Karpas-422 (cell line): ENCODE measurements at regions not wholly inside any gene's neighbourhood (a gene's known extent, or its start where the extent isn't known, plus 50 kb on each side); places are given as distances from the start of the nearest gene placed in this dataset.

Source experiments
- DNase-seq: peaks from one replicate; pipeline ENCODE4 v3.0.0-alpha.2; 2015
- H2AFZ ChIP-seq: fragments of 200-600 bp; sonication (generic); 2 replicates; pipeline ENCODE4 v1.6.1; 2014; ENCODE audit warnings: antibody characterized with exemption, low read length, mixed read lengths
- H3K27ac ChIP-seq: fragments of 200-600 bp; sonication (generic); 2 replicates; pipeline ENCODE4 v1.5.1; 2014; ENCODE audit warnings: mild to moderate bottlenecking, low read length, moderate library complexity
- H3K27me3 ChIP-seq: fragments of 200-600 bp; sonication (generic); 2 replicates; pipeline ENCODE4 v1.6.1; 2014; ENCODE audit warnings: low read length, mixed read lengths
- H3K36me3 ChIP-seq: fragments of 200-600 bp; sonication (generic); 2 replicates; pipeline ENCODE4 v1.6.1; 2014; ENCODE audit warnings: low read length, mixed read lengths; ENCODE audit not compliant: insufficient read depth
- H3K4me1 ChIP-seq: fragments of 200-600 bp; sonication (generic); 2 replicates; pipeline ENCODE4 v1.6.1; 2014; ENCODE audit warnings: mild to moderate bottlenecking, low read length, mixed read lengths
- H3K4me2 ChIP-seq: fragments of 200-600 bp; sonication (generic); 2 replicates; pipeline ENCODE4 v1.6.1; 2014; ENCODE audit warnings: low read length, low read depth, mild to moderate bottlenecking; ENCODE audit not compliant: poor library complexity, severe bottlenecking
- H3K4me3 ChIP-seq: fragments of 200-600 bp; sonication (generic); 2 replicates; pipeline ENCODE4 v1.5.1; 2014; ENCODE audit warnings: mild to moderate bottlenecking, antibody characterized with exemption, low read length, mixed read lengths
- H3K79me2 ChIP-seq: fragments of 200-600 bp; sonication (generic); 2 replicates; pipeline ENCODE4 v1.6.1; 2014; ENCODE audit warnings: mild to moderate bottlenecking, low read length, mixed read lengths
- H3K9ac ChIP-seq: fragments of 200-600 bp; sonication (generic); 2 replicates; pipeline ENCODE4 v1.6.0; 2014; ENCODE audit warnings: low read length
- H3K9me2 ChIP-seq: fragments of 200-600 bp; sonication (generic), shearing (Covaris generic); replicated peaks from 2 replicates; pipeline ENCODE4 v1.6.0; 2014; ENCODE audit warnings: mild to moderate bottlenecking, low read length, moderate library complexity; ENCODE audit not compliant: insufficient read depth
- H3K9me3 ChIP-seq: fragments of 300-700, 200-600 bp; sonication (generic); 2 replicates; pipeline ENCODE4 v1.6.1; 2014; ENCODE audit warnings: low read length, mixed read lengths
- H4K20me1 ChIP-seq: fragments of 200-600 bp; sonication (generic); 2 replicates; pipeline ENCODE4 v1.6.1; 2014; ENCODE audit warnings: mild to moderate bottlenecking, antibody characterized with exemption, low read length, low read depth; ENCODE audit not compliant: insufficient read depth

GRCh38 chr12:30138483-30138882 is 354.7 kb upstream of the TMTC1 start:
- no peaks in the 10 kb centered on the region for H4K20me1 ChIP-seq
- no peak for DNase-seq
- no peaks in the 10 kb centered on the region for H3K36me3 ChIP-seq
- H2AFZ ChIP-seq: no peak overlapping the region
- H3K79me2 ChIP-seq: no peaks in the 10 kb centered on the region
- H3K9ac ChIP-seq: no peak overlapping the region
- H3K9me3 ChIP-seq: no peaks in the 10 kb centered on the region
- H3K9me2 ChIP-seq: no peaks in the 10 kb centered on the region
- H3K27me3 ChIP-seq: no peaks in the 10 kb centered on the region
- no peaks in the 10 kb centered on the region for H3K4me1 ChIP-seq
- H3K4me2 ChIP-seq: no peak overlapping the region
- H3K27ac ChIP-seq: no peak overlapping the region
- no peak overlapping the region for H3K4me3 ChIP-seq

GRCh38 chr12:30136696-30137095 is 353.0 kb upstream of the TMTC1 start:
- Histone ChIP-seq H3K4me2 (no peak overlapping the region), H3K9me3 (no peaks in the 10 kb centered on the region), H3K9me2 (no peaks in the 10 kb centered on the region), H3K4me1 (no peaks in the 10 kb centered on the region), H4K20me1 (no peaks in the 10 kb centered on the region), H3K9ac (no peak overlapping the region), H2AFZ (no peak overlapping the region), H3K27ac (no peak overlapping the region), H3K79me2 (no peaks in the 10 kb centered on the region), H3K36me3 (no peaks in the 10 kb centered on the region), H3K27me3 (no peaks in the 10 kb centered on the region), H3K4me3 (no peak overlapping the region)
- no peak for DNase-seq

- H3K79me2 ChIP-seq: no peaks in the 10 kb centered on the region
These were observed 352.0 kb upstream of the TMTC1 start for GRCh38 chr12:30135776-30136175.

GRCh38 chr12:30134229-30134628 is 350.5 kb upstream of the TMTC1 start:
- Histone ChIP-seq H3K79me2 (no peaks in the 10 kb centered on the region), H3K4me2 (no peak overlapping the region)

More at GRCh38 chr12:30135776-30136175, 352.0 kb upstream of the TMTC1 start:
- Histone ChIP-seq H3K36me3 (no peaks in the 10 kb centered on the region), H2AFZ (no peak overlapping the region), H3K9me3 (no peaks in the 10 kb centered on the region), H3K27me3 (no peaks in the 10 kb centered on the region), H3K4me1 (no peaks in the 10 kb centered on the region), H3K4me2 (no peak overlapping the region), H3K9me2 (no peaks in the 10 kb centered on the region), H3K4me3 (no peak overlapping the region), H4K20me1 (no peaks in the 10 kb centered on the region), H3K27ac (no peak overlapping the region), H3K9ac (no peak overlapping the region)
- no peak for DNase-seq

GRCh38 chr12:30126944-30127343 is 343.2 kb upstream of the TMTC1 start:
- no peaks in the 10 kb centered on the region for H3K9me2 ChIP-seq
- H4K20me1 ChIP-seq: no peaks in the 10 kb centered on the region
- no peak overlapping the region for H3K4me3 ChIP-seq
- H3K27me3 ChIP-seq: no peaks in the 10 kb centered on the region
- no peaks in the 10 kb centered on the region for H3K36me3 ChIP-seq
- H3K4me2 ChIP-seq: no peak overlapping the region
- no peak for DNase-seq
- no peak overlapping the region for H3K9ac ChIP-seq
- H3K9me3 ChIP-seq: no peaks in the 10 kb centered on the region
- H3K79me2 ChIP-seq: no peaks in the 10 kb centered on the region
- no peak overlapping the region for H3K27ac ChIP-seq
- H3K4me1 ChIP-seq: no peaks in the 10 kb centered on the region
- H2AFZ ChIP-seq: no peak overlapping the region

More at GRCh38 chr12:30134229-30134628, 350.5 kb upstream of the TMTC1 start:
- H3K9ac ChIP-seq: no peak overlapping the region
- no peak overlapping the region for H3K4me3 ChIP-seq
- no peaks in the 10 kb centered on the region for H3K9me3 ChIP-seq
- H3K36me3 ChIP-seq: no peaks in the 10 kb centered on the region
- H3K27ac ChIP-seq: no peak overlapping the region
- H3K27me3 ChIP-seq: no peaks in the 10 kb centered on the region
- H4K20me1 ChIP-seq: no peaks in the 10 kb centered on the region
- no peaks in the 10 kb centered on the region for H3K9me2 ChIP-seq
- no peak overlapping the region for H2AFZ ChIP-seq
- DNase-seq: no peak
- H3K4me1 ChIP-seq: no peaks in the 10 kb centered on the region

- no peaks in the 10 kb centered on the region for H3K9me3 ChIP-seq
- no peak overlapping the region for H2AFZ ChIP-seq
- H3K79me2 ChIP-seq: no peaks in the 10 kb centered on the region
- no peak overlapping the region for H3K9ac ChIP-seq
- H3K9me2 ChIP-seq: no peaks in the 10 kb centered on the region
- DNase-seq: no peak
- no peak overlapping the region for H3K4me2 ChIP-seq
- H4K20me1 ChIP-seq: no peaks in the 10 kb centered on the region
- no peak overlapping the region for H3K27ac ChIP-seq
- H3K4me1 ChIP-seq: no peaks in the 10 kb centered on the region
- H3K27me3 ChIP-seq: no peaks in the 10 kb centered on the region; the same call in 1 of the 2 replicates
- no peak overlapping the region for H3K4me3 ChIP-seq
- no peaks in the 10 kb centered on the region for H3K36me3 ChIP-seq
These were observed 336.8 kb upstream of the TMTC1 start for GRCh38 chr12:30120522-30120921.

GRCh38 chr12:30117483-30117882 is 333.7 kb upstream of the TMTC1 start:
- Histone ChIP-seq H3K9me3 (no peaks in the 10 kb centered on the region), H3K4me1 (no peaks in the 10 kb centered on the region), H3K27me3 (no peaks in the 10 kb centered on the region; the same call in 1 of the 2 replicates), H4K20me1 (no peaks in the 10 kb centered on the region), H3K9me2 (no peaks in the 10 kb centered on the region), H3K36me3 (no peaks in the 10 kb centered on the region), H3K79me2 (no peaks in the 10 kb centered on the region), H3K9ac (no peak overlapping the region), H3K4me3 (no peak overlapping the region), H3K27ac (no peak overlapping the region), H3K4me2 (no peak overlapping the region), H2AFZ (no peak overlapping the region)
- DNase-seq: no peak

GRCh38 chr12:30111719-30112118 is 328.0 kb upstream of the TMTC1 start:
- Histone ChIP-seq H3K9me3 (no peaks in the 10 kb centered on the region), H3K9me2 (no peaks in the 10 kb centered on the region), H3K4me2 (no peak overlapping the region), H3K4me3 (no peak overlapping the region), H3K27ac (no peak overlapping the region), H3K9ac (no peak overlapping the region), H2AFZ (no peak overlapping the region), H3K36me3 (no peaks in the 10 kb centered on the region), H4K20me1 (no peaks in the 10 kb centered on the region), H3K4me1 (no peaks in the 10 kb centered on the region), H3K27me3 (no peaks in the 10 kb centered on the region), H3K79me2 (no peaks in the 10 kb centered on the region)
- DNase-seq: no peak
